ENCODE measurements at regions not wholly inside any gene's neighbourhood (a gene's known extent, or its start where the extent isn't known, plus 50 kb on each side); places are given as distances from the start of the nearest gene placed in this dataset.

- H3K9me3 Mint-ChIP-seq = peaks cover 17% of the 10 kb centered on the region
- no peaks in the 10 kb centered on the region for H3K36me3 Mint-ChIP-seq
- no peak overlapping the region for H3K27ac Mint-ChIP-seq
- H3K27me3 Mint-ChIP-seq = no peaks in the 10 kb centered on the region
- DNase-seq (ENCODE audit: low spot score) (no peak), ATAC-seq (no peak)
- no peak overlapping the region for H3K4me3 Mint-ChIP-seq
- no peaks in the 10 kb centered on the region for H3K4me1 Mint-ChIP-seq (ENCODE audit: low read depth in 2 of 2)
These were observed 170.2 kb upstream of the PAPPA start for GRCh38 chr9:115983366-115983765.

DNA sequence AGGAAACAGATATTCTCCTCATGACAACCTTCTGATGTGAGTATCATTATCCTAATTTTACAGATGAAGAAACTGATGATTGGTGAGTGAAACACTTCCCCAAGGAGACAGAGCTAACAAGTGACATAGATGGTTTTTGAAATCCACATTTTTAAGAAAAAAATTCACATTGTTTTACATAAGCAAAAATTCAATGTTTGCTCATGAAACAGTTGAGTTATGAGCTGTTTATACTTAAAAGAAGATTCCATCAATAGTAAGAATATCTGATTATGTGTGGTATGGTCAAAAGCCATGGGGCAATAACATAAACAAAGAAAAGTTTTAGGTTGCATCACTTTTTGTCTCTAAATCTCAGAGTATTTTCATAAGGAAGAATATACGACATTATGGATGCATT is 167.9 kb upstream of the PAPPA start:
- peaks cover 15% of the 10 kb centered on the region for H3K9me3 Mint-ChIP-seq
- H3K27ac Mint-ChIP-seq = no peak overlapping the region
- H3K36me3 Mint-ChIP-seq = no peaks in the 10 kb centered on the region
- ATAC-seq (no peak), DNase-seq (ENCODE audit: low spot score) (no peak)
- H3K27me3 Mint-ChIP-seq = no peaks in the 10 kb centered on the region
- H3K4me3 Mint-ChIP-seq = no peak overlapping the region
- H3K4me1 Mint-ChIP-seq (ENCODE audit: low read depth in 2 of 2) = no peaks in the 10 kb centered on the region

DNA sequence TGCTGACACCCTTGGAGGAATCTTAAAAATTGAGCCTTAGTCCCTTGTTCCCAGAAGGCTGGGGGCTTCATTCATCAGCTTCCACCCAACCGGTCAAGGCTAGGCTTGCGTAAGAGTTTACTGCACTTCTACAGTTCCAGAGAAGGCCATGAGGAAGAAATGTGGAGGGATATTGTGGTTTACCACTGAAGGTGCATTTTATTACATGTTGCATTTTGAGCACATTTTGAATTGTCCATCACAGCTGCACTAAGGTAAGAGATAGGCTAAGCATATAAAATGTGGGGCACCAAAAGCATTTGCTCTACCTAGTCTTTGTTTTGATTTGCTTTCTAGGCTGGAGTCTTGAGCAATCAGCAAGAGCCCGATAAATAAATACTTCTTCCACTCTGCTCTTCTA is 167.1 kb upstream of the PAPPA start:
- Mint-ChIP-seq H3K4me1 (ENCODE audit: low read depth in 2 of 2) (no peaks in the 10 kb centered on the region), H3K9me3 (peaks cover 11% of the 10 kb centered on the region), H3K27me3 (no peaks in the 10 kb centered on the region), H3K27ac (no peak overlapping the region), H3K4me3 (no peak overlapping the region), H3K36me3 (no peaks in the 10 kb centered on the region)
- DNase-seq (ENCODE audit: low spot score) (no peak), ATAC-seq (no peak)

DNA sequence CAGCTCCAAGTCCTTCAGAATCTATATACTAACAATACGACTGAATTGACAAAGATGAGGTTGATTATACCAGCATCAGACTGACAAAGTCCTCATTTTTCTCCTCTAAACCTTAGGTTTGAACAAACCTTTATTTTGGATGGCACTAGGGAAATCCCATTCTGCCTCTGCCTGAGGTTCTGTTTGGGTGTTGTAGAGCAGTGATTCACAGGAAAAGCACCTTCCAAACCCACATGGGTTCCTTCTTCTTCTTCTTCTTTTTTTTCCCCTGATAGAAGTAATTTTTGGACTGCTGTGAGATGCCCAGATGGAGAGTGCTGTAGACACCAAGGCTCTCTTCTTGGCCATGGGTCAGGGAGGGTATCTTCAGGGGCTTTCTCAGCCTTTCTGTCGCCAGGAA is 164.9 kb upstream of the PAPPA start:
- no peak overlapping the region for H3K27ac Mint-ChIP-seq
- peaks cover 16% of the 10 kb centered on the region for H3K9me3 Mint-ChIP-seq
- no peaks in the 10 kb centered on the region for H3K27me3 Mint-ChIP-seq
- H3K4me3 Mint-ChIP-seq = no peak overlapping the region
- peaks cover 7% of the 10 kb centered on the region for H3K36me3 Mint-ChIP-seq
- ATAC-seq (no peak), DNase-seq (ENCODE audit: low spot score) (no peak)
- H3K4me1 Mint-ChIP-seq (ENCODE audit: low read depth in 2 of 2) = no peaks in the 10 kb centered on the region

GRCh38 chr9:115989831-115990230 is 163.8 kb upstream of the PAPPA start:
- H3K9me3 Mint-ChIP-seq = peaks cover 15% of the 10 kb centered on the region
- H3K4me1 Mint-ChIP-seq (ENCODE audit: low read depth in 2 of 2) = no peaks in the 10 kb centered on the region
- no peaks in the 10 kb centered on the region for H3K27me3 Mint-ChIP-seq
- peaks cover 7% of the 10 kb centered on the region for H3K36me3 Mint-ChIP-seq
- no peak overlapping the region for H3K27ac Mint-ChIP-seq
- H3K4me3 Mint-ChIP-seq = no peak overlapping the region
- DNase-seq (ENCODE audit: low spot score) = no peak
- ATAC-seq = no peak

- no peak for DNase-seq (ENCODE audit: low spot score)
- ATAC-seq = no peak
These were observed 160.8 kb upstream of the PAPPA start for GRCh38 chr9:115992834-115993233.

GRCh38 chr9:115997923-115998322 is 155.7 kb upstream of the PAPPA start:
- Mint-ChIP-seq H3K4me3 (no peak overlapping the region), H3K36me3 (no peaks in the 10 kb centered on the region), H3K4me1 (ENCODE audit: low read depth in 2 of 2) (no peaks in the 10 kb centered on the region), H3K27me3 (no peaks in the 10 kb centered on the region), H3K9me3 (peaks cover 9% of the 10 kb centered on the region), H3K27ac (no peak overlapping the region)
- no peak for DNase-seq (ENCODE audit: low spot score)
- no peak for ATAC-seq

More at GRCh38 chr9:115992834-115993233, 160.8 kb upstream of the PAPPA start:
- H3K27me3 Mint-ChIP-seq = no peaks in the 10 kb centered on the region
- H3K27ac Mint-ChIP-seq = no peak overlapping the region
- H3K9me3 Mint-ChIP-seq = peaks cover 16% of the 10 kb centered on the region
- no peak overlapping the region for H3K4me3 Mint-ChIP-seq
- H3K4me1 Mint-ChIP-seq (ENCODE audit: low read depth in 2 of 2) = no peaks in the 10 kb centered on the region
- H3K36me3 Mint-ChIP-seq = peaks cover 7% of the 10 kb centered on the region

DNA sequence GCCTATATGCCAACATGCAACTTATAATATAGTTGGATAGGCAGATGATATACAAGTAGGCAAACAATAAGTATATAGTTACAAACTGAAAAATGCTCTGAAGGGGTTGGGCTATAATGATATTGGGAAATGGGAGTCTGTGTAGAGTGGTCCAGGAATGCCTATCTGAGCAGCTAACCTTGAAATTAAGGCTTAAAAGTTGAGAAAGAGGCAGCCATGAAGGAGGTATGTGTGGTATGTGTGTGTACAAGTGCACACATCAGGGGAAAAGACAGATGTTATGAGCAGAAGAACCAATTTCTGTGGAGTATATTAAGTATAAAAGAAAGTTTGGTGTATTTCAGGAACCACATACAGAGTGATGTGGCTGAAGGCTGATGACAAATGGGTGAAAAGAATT is 154.9 kb upstream of the PAPPA start:
- no peak overlapping the region for H3K4me3 Mint-ChIP-seq
- H3K4me1 Mint-ChIP-seq (ENCODE audit: low read depth in 2 of 2) = no peaks in the 10 kb centered on the region
- DNase-seq (ENCODE audit: low spot score) (no peak), ATAC-seq (no peak)
- H3K27me3 Mint-ChIP-seq = no peaks in the 10 kb centered on the region
- H3K9me3 Mint-ChIP-seq = peaks cover 9% of the 10 kb centered on the region
- H3K27ac Mint-ChIP-seq = no peak overlapping the region
- H3K36me3 Mint-ChIP-seq = no peaks in the 10 kb centered on the region

DNA sequence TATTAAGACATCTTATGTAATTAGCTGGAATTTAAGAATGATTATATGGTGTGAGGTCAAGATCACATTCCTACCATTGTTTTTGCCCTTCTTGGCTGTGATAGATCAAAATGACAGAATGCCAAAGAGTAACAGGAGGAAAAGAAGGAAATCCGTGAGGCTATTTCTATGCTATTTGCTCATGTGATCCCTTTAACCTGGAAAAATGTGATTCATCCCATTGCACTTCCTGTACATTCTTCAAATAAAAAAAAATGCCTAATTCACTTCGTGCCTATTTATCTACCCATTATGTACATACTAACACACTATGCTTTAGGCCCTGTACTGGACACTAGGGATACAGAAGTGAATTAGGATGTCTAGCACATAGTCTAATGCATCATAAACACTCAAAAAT is 154.1 kb upstream of the PAPPA start:
- Mint-ChIP-seq H3K27ac (no peak overlapping the region), H3K4me3 (no peak overlapping the region), H3K9me3 (peaks cover 9% of the 10 kb centered on the region), H3K4me1 (ENCODE audit: low read depth in 2 of 2) (no peaks in the 10 kb centered on the region), H3K27me3 (no peaks in the 10 kb centered on the region), H3K36me3 (no peaks in the 10 kb centered on the region)
- no peak for DNase-seq (ENCODE audit: low spot score)
- no peak for ATAC-seq

- Mint-ChIP-seq H3K4me3 (no peak overlapping the region), H3K9me3 (peaks cover 5% of the 10 kb centered on the region), H3K4me1 (ENCODE audit: low read depth in 2 of 2) (no peaks in the 10 kb centered on the region), H3K27me3 (no peaks in the 10 kb centered on the region), H3K36me3 (no peaks in the 10 kb centered on the region), H3K27ac (no peak overlapping the region)
- no peak for DNase-seq (ENCODE audit: low spot score)
- ATAC-seq = no peak
These were observed 152.8 kb upstream of the PAPPA start for GRCh38 chr9:116000748-116001329.

DNA sequence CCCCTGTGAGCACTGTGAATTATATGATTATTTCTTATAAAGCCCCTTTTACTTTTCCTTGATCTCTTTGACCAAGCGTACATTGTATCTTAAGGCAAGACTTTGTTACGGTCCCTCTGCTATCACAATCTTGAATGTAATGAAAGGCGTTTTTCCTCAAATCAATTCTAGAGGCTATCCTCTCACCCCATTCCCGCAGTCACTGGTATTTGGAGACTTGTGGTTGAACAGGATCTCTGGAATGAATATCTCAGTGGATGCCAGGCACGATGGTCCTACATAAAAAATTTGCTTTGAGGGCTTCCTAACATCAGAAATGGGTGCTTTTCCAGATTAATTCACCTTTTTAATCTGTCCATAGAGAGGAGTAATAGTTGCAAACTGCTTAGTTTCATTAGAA is 151.4 kb upstream of the PAPPA start:
- Mint-ChIP-seq H3K4me3 (no peak overlapping the region), H3K27ac (no peak overlapping the region), H3K4me1 (ENCODE audit: low read depth in 2 of 2) (no peaks in the 10 kb centered on the region), H3K36me3 (no peaks in the 10 kb centered on the region), H3K27me3 (no peaks in the 10 kb centered on the region), H3K9me3 (no peaks in the 10 kb centered on the region)
- ATAC-seq (no peak), DNase-seq (ENCODE audit: low spot score) (no peak)

DNA sequence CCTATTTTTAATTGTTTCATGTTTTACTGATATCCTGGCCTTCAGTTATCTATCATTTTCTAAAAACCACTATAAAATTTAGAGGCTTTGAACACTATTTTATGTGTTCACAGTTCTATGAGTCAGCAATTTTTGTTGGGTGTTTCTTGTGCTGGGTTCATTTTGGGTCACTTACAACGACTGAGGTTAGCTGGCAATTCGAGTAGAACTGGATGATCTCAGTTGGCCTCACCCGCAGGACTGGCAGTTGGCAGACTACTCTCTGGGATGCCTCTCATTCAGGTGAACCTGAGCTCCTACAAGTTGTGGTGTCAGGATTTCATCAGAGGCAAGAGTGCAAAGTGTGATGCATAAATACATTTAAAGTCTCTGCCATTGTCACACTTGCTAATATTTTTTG is 151.0 kb upstream of the PAPPA start:
- Mint-ChIP-seq H3K27me3 (no peaks in the 10 kb centered on the region), H3K36me3 (no peaks in the 10 kb centered on the region), H3K27ac (no peak overlapping the region), H3K4me3 (no peak overlapping the region), H3K4me1 (ENCODE audit: low read depth in 2 of 2) (no peaks in the 10 kb centered on the region), H3K9me3 (no peaks in the 10 kb centered on the region)
- DNase-seq (ENCODE audit: low spot score) = no peak
- no peak for ATAC-seq

GRCh38 chr9:116003397-116003796 is 150.2 kb upstream of the PAPPA start:
- Mint-ChIP-seq H3K27ac (no peak overlapping the region), H3K9me3 (no peaks in the 10 kb centered on the region), H3K36me3 (no peaks in the 10 kb centered on the region), H3K4me1 (ENCODE audit: low read depth in 2 of 2) (no peaks in the 10 kb centered on the region), H3K4me3 (no peak overlapping the region), H3K27me3 (no peaks in the 10 kb centered on the region)
- ATAC-seq (no peak), DNase-seq (ENCODE audit: low spot score) (no peak)

- H3K27ac Mint-ChIP-seq = no peak overlapping the region
- peaks cover 5% of the 10 kb centered on the region for H3K9me3 Mint-ChIP-seq
- ATAC-seq (no peak), DNase-seq (ENCODE audit: low spot score) (no peak)
- no peaks in the 10 kb centered on the region for H3K4me1 Mint-ChIP-seq (ENCODE audit: low read depth in 2 of 2)
- no peaks in the 10 kb centered on the region for H3K36me3 Mint-ChIP-seq
- H3K4me3 Mint-ChIP-seq = no peak overlapping the region
- H3K27me3 Mint-ChIP-seq = no peaks in the 10 kb centered on the region
These were observed 148.4 kb upstream of the PAPPA start for GRCh38 chr9:116005205-116005604.

DNA sequence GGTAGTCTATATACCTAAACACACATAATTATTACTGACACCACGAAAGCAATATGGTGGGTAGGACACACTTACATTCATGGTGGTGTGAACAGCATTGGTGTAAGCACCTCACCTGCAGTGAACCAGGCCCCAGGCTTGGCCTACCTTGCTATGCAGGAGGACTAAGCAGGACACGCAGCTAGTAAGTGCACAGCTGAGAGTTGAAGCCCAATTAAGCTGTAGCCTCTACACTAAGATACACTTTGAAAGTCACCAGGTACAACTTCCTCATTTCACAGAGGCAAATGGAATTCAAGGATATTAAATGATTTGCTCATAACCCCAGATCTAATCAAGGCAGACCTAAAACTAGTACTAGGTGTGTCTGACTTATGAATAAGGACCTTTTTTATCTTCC is 145.8 kb upstream of the PAPPA start:
- Mint-ChIP-seq H3K27ac (no peak overlapping the region), H3K4me1 (ENCODE audit: low read depth in 2 of 2) (no peaks in the 10 kb centered on the region), H3K27me3 (no peaks in the 10 kb centered on the region), H3K4me3 (no peak overlapping the region), H3K36me3 (no peaks in the 10 kb centered on the region), H3K9me3 (peaks cover 12% of the 10 kb centered on the region)
- ATAC-seq (no peak), DNase-seq (ENCODE audit: low spot score) (no peak)

Measured in natural killer cell treated with Interleukin-12 subunit alpha and Interleukin-12 subunit beta and Interleukin-15 and Interleukin-18, amount 100 ng/mL, for 72 hours (primary cell).